HCT116 (cell line): ENCODE measurements at regions not wholly inside any gene's neighbourhood (a gene's known extent, or its start where the extent isn't known, plus 50 kb on each side); places are given as distances from the start of the nearest gene placed in this dataset.

Experiments
- ATF3 ChIP-seq: IDR thresholded peaks from 2 replicates; pipeline ENCODE4 v1.6.1; 2012
- CBX3 ChIP-seq: IDR thresholded peaks from 2 replicates; pipeline ENCODE4 v1.6.1; 2012; ENCODE audit warnings: low read depth
- CTCF ChIP-seq, 3 experiments: fragments of 200-600 bp in 1 of 3; sonication (generic) in 1 of 3; IDR thresholded peaks in 2 of 3; conservative IDR thresholded peaks in 1 of 3; 2 replicates each; pipeline ENCODE4 v1.5.1; 2012 to 2017; ENCODE audit warnings: low read depth in 2 of 3, low read length in 2 of 3, antibody characterized with exemption in 1 of 3, borderline replicate concordance in 1 of 3, control low read depth in 1 of 3, mild to moderate bottlenecking in 1 of 3, mixed read lengths in 1 of 3, mixed run types in 1 of 3, moderate library complexity in 1 of 3; ENCODE audit not compliant: insufficient read depth in 1 of 3
- EZH2 ChIP-seq: fragments of 200-600 bp; sonication (generic); IDR thresholded peaks from 2 replicates; pipeline ENCODE4 v1.6.1; 2017; ENCODE audit warnings: antibody characterized with exemption, mixed run types
- EZH2phosphoT487 ChIP-seq: fragments of 200-600 bp; IDR thresholded peaks from 2 replicates; pipeline ENCODE4 v1.6.1; 2018; ENCODE audit warnings: antibody characterized with exemption, borderline replicate concordance
- JUND ChIP-seq: IDR thresholded peaks from 2 replicates; pipeline ENCODE4 v1.6.1; 2012
- POLR2A ChIP-seq: IDR thresholded peaks from 2 replicates; pipeline ENCODE4 v1.7.0; 2011; ENCODE audit warnings: borderline replicate concordance; ENCODE audit not compliant: insufficient read depth, insufficient read length; ENCODE audit errors: extremely low read depth
- POLR2AphosphoS5 ChIP-seq: IDR thresholded peaks from 2 replicates; pipeline ENCODE4 v1.6.1; 2011; ENCODE audit warnings: mild to moderate bottlenecking, low read depth, low read length, moderate library complexity
- RAD21 ChIP-seq: IDR thresholded peaks from 2 replicates; pipeline ENCODE4 v1.6.1; 2012; ENCODE audit warnings: low read depth, mild to moderate bottlenecking
- TCF7L2 ChIP-seq: IDR thresholded peaks from 2 replicates; pipeline ENCODE4 v1.7.0; 2011; ENCODE audit warnings: borderline replicate concordance, inconsistent platforms; ENCODE audit not compliant: insufficient read depth, insufficient read length; ENCODE audit errors: extremely low read depth
- YY1 ChIP-seq: IDR thresholded peaks from 2 replicates; pipeline ENCODE4 v1.6.1; 2011; ENCODE audit warnings: low read length, low read depth, moderate library complexity, mild to moderate bottlenecking; ENCODE audit not compliant: insufficient replicate concordance; ENCODE audit errors: extremely low read depth

- TF ChIP-seq ATF3 (no peak), POLR2AphosphoS5 (no peak), CTCF (IDR thresholded peaks at IDR 0.05 in 2 of 3, conservative IDR thresholded peaks at IDR 0.05 in 1 of 3; ENCODE audit: borderline replicate concordance in 1 of 3, insufficient read depth in 1 of 3, low read depth in 2 of 3, low read length in 2 of 3) (no peak), EZH2 (no peak), POLR2A (no peak), RAD21 (no peak), JUND (no peak), TCF7L2 (no peak), CBX3 (no peak), YY1 (no peak), EZH2phosphoT487 (no peak)
Measured at GRCh38 chr12:14315501-14315900, 50.0 kb upstream of the ATF7IP start.
